ENCODE measurements at regions not wholly inside any gene's neighbourhood (a gene's known extent, or its start where the extent isn't known, plus 50 kb on each side); places are given as distances from the start of the nearest gene placed in this dataset.

- Histone ChIP-seq H3K4me3 (no peak overlapping the region), H3K9me3 (ENCODE audit: insufficient read depth, low read depth) (no peaks in the 10 kb centered on the region), H2AFZ (no peak overlapping the region), H3K4me1 (replicated peaks; ENCODE audit: insufficient read depth) (no peaks in the 10 kb centered on the region), H3K27ac (no peak overlapping the region), H3K9me2 (ENCODE audit: insufficient read depth) (0 out of 2 replicates have a peak, but pooled peaks cover 5% of the 10 kb centered on the region), H3K4me2 (no peak overlapping the region), H4K20me1 (ENCODE audit: insufficient read depth) (no peaks in the 10 kb centered on the region), H3K36me3 (ENCODE audit: low read depth) (no peaks in the 10 kb centered on the region), H3K79me2 (ENCODE audit: low read depth) (no peaks in the 10 kb centered on the region), H3K27me3 (ENCODE audit: insufficient read depth, low read depth) (no peaks in the 10 kb centered on the region), H3F3A (ENCODE audit: insufficient read depth, low read depth) (no peaks in the 10 kb centered on the region)
- DNase-seq, result no peak
- CTCF ChIA-PET, result no interaction called here
- intact Hi-C loops (cut with micrococcal nuclease; ENCODE audit: unreplicated experiment), result no loop called here
- POLR2A ChIA-PET (ENCODE audit: unreplicated experiment), result no interaction called here
- BruUV-seq (replicated peaks), result no TSS peak
- no peak for TF ChIP-seq CTCF (conservative IDR thresholded peaks at IDR 0.05)
- no peak for TF ChIP-seq EZH2 (IDR thresholded peaks at IDR 0.05; ENCODE audit: low read depth)
These were observed 243.0 kb downstream of the CDH10 start for GRCh38 chr5:24401773-24402172.

- Histone ChIP-seq H4K20me1 (ENCODE audit: insufficient read depth) (no peaks in the 10 kb centered on the region), H3K9me3 (ENCODE audit: insufficient read depth, low read depth) (no peaks in the 10 kb centered on the region), H3K27ac (no peak overlapping the region), H3K27me3 (ENCODE audit: insufficient read depth, low read depth) (no peaks in the 10 kb centered on the region), H2AFZ (no peak overlapping the region), H3K4me3 (no peak overlapping the region), H3K9me2 (ENCODE audit: insufficient read depth) (0 out of 2 replicates have a peak, but pooled peaks cover 5% of the 10 kb centered on the region), H3K4me1 (replicated peaks; ENCODE audit: insufficient read depth) (no peaks in the 10 kb centered on the region), H3K36me3 (ENCODE audit: low read depth) (no peaks in the 10 kb centered on the region), H3F3A (ENCODE audit: insufficient read depth, low read depth) (no peaks in the 10 kb centered on the region), H3K79me2 (ENCODE audit: low read depth) (no peaks in the 10 kb centered on the region), H3K4me2 (no peak overlapping the region)
- intact Hi-C loops (cut with micrococcal nuclease; ENCODE audit: unreplicated experiment), result no loop called here
- BruUV-seq (replicated peaks), result no TSS peak
- POLR2A ChIA-PET (ENCODE audit: unreplicated experiment), result no interaction called here
- DNase-seq, result no peak
- TF ChIP-seq CTCF (conservative IDR thresholded peaks at IDR 0.05), result no peak
- no peak for TF ChIP-seq EZH2 (IDR thresholded peaks at IDR 0.05; ENCODE audit: low read depth)
- CTCF ChIA-PET, result interaction anchor here (0.6 kb wide), 1 partner anchor 682 kb away, joined by 3 read pairs; no protein-coding TSS in a partner anchor
These were observed 237.3 kb downstream of the CDH10 start for GRCh38 chr5:24407466-24407865.

- DNase-seq, result no peak
These were observed 216.4 kb downstream of the CDH10 start for GRCh38 chr5:24428345-24428744.

More at GRCh38 chr5:24428345-24428744, 216.4 kb downstream of the CDH10 start:
- intact Hi-C loops (cut with micrococcal nuclease; ENCODE audit: unreplicated experiment), result no loop called here
- no peaks in the 10 kb centered on the region for H3K4me1 ChIP-seq (replicated peaks; ENCODE audit: insufficient read depth)
- no peaks in the 10 kb centered on the region for H3K9me3 ChIP-seq (ENCODE audit: insufficient read depth, low read depth)
- no peak overlapping the region for H2AFZ ChIP-seq
- H3K36me3 ChIP-seq (ENCODE audit: low read depth), result no peaks in the 10 kb centered on the region
- H3K9me2 ChIP-seq (ENCODE audit: insufficient read depth), result no peaks in the 10 kb centered on the region
- no peaks in the 10 kb centered on the region for H3K27me3 ChIP-seq (ENCODE audit: insufficient read depth, low read depth)
- no peak for TF ChIP-seq CTCF (conservative IDR thresholded peaks at IDR 0.05)
- no peak for TF ChIP-seq EZH2 (IDR thresholded peaks at IDR 0.05; ENCODE audit: low read depth)
- ChIA-PET CTCF (no interaction called here), POLR2A (ENCODE audit: unreplicated experiment) (no interaction called here)
- no peak overlapping the region for H3K4me2 ChIP-seq
- no peaks in the 10 kb centered on the region for H3F3A ChIP-seq (ENCODE audit: insufficient read depth, low read depth)
- H4K20me1 ChIP-seq (ENCODE audit: insufficient read depth), result no peaks in the 10 kb centered on the region
- no peak overlapping the region for H3K27ac ChIP-seq
- H3K79me2 ChIP-seq (ENCODE audit: low read depth), result no peaks in the 10 kb centered on the region
- H3K4me3 ChIP-seq, result no peak overlapping the region
- BruUV-seq (replicated peaks), result no TSS peak

Data from PC-9 (cell line).